Left forelimb (tissue), 1 donor: ENCODE measurements at regions not wholly inside any gene's neighbourhood (a gene's known extent, or its start where the extent isn't known, plus 50 kb on each side); places are given as distances from the start of the nearest gene placed in this dataset.

Experiments used
- DNase-seq: peaks from one replicate; pipeline ENCODE4 v3.0.0-alpha.2; 2018; ENCODE audit warnings: low spot score

DNA sequence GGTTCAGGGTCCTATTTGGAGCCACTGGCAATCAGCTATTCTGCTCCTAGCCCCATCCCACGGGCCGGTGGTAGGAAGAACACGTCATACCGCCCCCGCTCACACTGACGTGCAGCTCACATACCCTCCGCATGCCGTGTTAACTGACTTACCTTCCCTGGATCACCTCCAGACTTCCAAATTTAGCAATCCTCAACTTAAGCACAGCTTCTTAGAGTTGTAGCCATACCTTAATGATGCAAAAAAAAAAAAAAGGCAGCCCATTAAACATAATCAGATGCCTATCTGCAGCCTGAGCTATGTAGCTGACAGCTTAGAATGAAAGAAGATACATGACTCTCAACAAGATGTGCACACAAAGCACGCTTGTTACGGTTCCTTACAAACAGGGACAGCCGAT lies 93.0 kb downstream of the IRX2 start:
- DNase-seq: no peak

DNA sequence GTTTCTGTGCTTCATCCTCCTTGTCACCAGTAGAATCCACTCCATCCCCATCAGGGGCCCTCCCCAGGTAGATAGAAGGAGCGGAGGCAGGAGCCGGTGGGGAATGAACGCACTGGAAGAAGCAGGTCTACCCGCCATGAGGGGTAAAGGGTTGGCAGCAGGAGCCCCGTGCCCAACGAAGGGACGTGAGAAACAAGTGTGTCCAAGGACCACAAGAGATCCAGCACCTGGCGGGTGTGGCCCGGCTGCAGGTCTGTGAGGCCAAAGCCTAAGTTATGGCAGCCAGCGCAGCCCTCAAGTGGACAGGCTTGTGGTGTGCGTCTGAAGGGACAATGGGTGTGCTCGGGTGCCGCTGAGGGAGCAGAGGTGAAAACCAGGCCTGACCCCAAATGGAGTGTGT lies 94.3 kb downstream of the IRX2 start:
- DNase-seq: no peak

DNA sequence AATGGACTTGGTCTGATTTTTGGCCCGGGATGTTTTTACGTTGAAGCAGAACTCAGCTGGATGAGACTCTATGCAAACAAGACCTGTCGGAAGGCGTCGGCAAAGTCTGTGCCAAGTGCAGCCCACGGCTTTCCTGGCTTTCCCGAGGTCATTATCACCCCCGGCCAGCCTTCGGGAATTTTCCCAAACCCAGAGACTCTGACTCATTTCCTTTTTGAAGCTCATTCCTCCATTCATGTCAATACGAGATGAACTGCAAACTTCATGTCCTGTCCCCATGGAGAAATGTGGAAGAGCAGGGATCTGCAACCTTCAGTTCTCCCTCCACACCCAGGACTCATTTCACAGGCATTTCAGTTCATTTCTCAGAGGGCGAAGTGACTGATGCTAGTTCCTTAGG lies 95.3 kb downstream of the IRX2 start:
- peak; percentile 57 for DNase-seq

DNA sequence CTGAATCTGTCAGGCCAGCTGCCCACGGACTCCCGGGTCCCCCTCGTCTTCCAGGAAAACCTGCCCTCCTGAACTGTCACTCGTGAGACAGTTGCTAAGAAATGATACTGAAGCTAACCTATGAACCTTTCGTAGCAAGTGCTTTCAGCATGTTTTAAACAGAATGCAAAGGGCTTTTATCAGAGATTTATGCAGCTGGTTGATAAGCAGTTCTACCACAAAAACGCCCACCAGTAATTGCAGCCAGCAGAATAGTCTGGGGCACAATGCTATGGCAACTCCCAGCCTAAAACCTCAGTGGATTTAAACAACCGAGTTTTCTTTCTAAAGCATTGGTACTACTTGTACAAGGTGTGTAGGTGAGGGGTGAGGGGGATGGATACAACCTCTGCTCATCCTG lies 97.5 kb downstream of the IRX2 start:
- DNase-seq: no peak

DNA sequence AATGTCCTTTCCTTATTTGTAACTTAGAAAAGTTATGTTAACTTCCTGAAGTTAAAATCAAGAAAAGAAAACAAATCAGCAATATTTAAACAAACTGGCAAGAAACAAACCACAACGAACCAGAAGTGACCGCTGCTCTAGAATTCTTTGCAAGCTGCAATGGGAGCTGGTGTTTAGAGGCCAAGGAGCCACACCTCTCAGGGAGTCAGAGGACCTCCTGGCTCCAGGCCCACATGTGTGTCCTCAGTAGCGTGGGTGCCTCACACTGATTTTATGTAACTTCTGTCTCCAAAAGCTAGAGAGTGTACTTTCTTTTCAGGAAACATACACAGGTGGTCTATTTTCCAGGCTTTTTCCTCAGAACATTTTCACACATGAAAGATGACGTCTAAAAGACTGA lies 100.4 kb downstream of the IRX2 start:
- no peak for DNase-seq

DNA sequence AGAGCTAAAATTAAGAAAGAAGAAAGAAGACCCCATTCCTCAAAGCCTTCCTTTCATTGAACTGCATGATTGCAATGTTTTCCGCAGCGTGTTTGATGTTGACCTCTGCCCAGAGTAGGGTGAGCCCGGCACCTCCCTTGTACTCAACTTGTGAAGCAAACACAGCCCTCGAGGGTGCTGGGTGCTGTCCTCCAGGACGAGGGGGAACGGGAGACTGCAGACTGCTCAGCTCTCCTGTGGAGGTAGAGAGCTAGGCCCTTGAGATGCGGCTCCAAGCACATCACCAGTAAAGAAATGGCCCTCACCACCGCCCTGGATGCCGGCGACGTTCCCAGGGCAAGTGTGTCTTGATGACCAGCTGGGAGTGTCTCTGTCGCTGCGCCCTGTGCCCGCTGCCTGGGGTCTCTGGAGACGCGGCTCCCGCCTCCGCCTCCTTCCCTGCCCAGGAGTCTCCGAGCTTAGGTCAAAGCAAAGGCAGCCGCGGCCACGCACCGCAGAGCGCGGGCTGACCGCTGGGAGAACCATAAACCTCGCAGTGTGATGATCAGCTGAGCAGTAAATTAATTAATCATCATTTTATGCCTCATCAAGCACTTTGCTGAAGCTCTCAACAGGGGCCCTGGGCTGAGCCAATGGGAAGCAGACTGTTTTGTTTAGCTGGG lies 108.7 kb downstream of the IRX2 start:
- DNase-seq: no peak

DNA sequence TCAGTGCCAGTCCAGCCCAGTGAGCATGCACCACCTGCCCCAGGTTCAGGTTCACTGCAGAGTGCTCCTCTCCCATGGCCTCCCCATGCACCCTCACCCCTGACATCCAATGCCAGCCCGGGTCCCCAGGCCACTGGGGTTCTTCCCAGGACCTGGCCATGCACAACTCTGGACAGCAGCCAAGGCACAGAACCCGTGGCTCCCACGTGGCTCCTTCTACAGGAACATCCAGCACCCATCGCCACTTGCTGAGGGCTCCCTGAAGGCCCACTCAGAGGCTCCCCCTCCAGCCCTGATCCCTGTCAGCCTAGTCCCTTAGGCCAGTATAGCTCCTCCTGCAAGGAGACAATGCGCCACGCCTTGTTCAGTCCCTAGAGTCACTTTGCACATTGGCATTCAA lies 110.8 kb downstream of the IRX2 start:
- no peak for DNase-seq

DNA sequence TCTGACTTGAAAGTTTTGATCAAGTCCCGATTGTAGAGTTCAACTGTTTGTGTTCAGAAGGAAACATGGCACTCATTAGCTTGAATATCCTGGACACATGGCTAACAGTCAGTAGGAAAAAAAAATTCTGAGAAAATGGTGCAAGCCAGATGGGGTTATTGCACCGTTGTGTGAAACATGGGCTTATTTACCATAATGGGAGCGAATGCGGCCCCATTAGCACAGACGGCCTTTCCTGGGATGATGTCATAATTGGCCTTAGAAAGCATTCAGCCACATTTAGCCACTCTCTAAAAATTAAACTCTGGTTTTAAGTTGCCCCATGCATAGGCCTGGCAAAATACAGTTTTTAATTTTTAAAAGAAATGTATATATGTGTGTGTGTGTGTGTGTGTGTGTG lies 112.1 kb downstream of the IRX2 start:
- no peak for DNase-seq

DNA sequence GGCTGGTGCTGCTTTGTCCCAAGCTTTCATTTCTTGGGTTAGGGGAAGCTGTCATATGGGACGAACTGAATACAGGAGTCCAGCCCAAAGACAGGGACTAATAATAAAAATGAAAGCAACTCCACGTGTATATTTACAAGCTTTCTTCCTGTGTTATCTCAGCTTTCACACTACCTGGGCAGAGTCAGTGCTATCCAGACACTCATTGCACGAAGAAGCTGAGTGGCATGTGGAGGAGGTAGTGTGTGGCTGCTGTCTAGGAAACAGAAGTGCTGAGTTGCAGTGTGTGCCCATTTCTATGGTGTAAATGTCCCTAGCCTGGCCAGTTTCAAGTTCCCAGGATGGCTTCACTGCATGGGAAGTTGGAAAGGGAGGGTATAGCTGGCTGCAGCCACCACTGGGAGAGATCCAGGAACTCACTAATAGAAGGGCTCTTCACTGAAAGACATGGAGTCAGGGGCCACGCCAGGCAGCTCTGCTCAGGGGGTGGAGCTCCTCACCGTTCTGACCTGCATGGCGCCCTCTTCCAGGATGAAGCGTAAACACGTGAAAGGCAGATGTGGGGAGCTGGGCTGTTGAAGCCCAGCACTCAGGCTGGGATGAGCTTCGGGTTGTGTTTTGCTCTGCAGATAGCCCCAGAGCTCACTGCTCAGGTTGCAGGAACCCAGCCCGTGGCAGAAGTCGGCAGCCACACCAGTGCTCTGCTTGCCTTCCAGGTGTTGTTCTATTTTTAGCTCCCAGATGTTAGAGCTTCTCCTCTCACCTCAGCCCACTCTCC lies 116.9 kb downstream of the IRX2 start:
- no peak for DNase-seq

DNA sequence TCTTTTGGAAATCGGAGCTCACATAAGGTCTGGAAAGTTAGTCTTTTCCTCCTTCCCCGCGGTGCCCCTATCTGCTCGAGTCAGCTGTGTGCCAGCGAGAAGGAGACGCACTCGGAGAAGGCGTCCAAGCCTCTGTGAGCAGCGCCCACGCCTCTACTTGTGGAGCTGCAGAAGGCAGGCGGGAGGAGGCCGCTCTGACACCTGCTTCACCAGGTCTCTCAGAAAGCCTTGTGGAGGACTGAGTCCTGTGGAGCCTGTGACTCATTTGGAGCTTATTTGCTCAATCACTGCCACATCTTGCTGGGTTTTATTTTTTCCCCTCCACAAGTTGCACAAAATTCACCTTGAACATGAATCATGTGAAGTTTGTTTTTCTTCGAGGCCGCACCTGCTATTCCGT lies 117.5 kb downstream of the IRX2 start:
- DNase-seq: no peak

DNA sequence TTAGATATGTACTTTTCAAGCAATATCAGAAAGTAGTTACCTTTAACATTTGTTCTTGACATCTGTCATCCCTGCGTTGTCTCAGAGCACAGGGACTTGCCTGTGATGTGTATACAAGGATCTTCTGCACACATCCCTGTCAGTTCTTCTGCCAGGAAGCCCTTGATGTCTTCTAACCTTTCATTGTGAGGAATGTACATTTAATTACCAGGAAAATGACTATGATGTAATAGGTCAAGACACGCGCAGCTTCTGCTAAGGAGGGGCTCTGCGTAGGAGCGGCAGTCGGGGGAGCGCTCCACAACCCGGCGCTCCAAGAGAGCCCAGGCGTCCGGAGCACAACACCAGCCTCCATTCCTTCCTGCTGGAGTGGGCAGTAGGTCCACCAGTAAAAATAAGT lies 119.7 kb downstream of the IRX2 start:
- DNase-seq: no peak

DNA sequence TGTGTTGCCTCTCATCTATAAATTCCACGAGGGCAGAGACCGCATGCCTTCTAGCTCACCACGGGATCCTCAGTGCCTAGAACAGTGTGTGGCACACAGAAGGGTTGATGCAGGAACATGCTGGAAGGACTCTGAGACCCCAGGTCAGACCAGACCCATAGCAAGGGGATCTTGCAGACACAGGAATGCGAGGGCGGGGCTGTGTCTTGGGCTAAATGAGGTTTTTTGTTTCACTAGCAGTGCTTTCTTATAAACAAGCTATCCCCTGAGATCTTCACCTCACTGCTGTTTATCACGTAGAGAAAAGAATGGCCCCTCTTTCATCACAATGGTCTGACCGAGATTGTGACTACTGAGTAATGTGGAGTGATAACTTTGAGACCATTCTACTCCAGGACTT lies 122.4 kb downstream of the IRX2 start:
- no peak for DNase-seq

DNA sequence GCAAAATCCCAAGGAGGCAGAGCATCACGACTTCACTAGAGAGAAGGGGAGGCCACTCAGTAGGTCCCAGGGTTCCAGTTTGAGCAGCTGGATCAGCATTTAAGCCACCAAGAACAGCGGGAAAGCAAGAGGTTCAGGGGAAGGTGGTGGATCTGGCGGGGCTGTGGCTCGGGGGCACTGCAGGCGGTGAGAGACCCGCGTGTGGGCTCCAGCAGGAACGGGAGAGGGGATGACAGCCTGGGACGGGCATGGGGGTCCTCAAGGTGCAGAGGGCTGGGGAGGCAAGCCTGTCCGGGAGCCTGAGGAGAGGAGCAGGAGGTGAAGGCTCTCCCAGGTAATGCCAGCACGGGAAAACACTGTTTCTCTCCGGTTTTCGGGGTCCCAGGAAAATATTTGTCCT lies 123.6 kb downstream of the IRX2 start:
- no peak for DNase-seq

DNA sequence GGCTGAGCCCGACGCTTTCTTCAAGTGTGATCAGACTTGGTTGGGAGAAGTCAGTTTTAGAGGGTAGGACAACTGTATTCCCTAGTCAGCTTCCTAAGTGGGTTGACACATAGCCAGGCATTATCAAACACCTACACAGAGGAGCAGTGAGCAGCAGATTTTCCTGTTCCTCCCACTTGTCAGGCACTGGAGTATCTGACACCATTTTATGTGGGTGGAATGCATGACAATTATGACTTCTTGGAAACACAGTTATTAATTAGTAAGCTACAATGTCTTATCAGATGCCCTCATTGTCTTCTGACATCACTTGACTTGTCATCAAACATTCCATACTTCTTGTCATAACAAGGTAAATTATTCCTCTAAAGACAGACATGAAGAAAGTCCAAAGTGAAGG lies 124.9 kb downstream of the IRX2 start:
- no peak for DNase-seq

DNA sequence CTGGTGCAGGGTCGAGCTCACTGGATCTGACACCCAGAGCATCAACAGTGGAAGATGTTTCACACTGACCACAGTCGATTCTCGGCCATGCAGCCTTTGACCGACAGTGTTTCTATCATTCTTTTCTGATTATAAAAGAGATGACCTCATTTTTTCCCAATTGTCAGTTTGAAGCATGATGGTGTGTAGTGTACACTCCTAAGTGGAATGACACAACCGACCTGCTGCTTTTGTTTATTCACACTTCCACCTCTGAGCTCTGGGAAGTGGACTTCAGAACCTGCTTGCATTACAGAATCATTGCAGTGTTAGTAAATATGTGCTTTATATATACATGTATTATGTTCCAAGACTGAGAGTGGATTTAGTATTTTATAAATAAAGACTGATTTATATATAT lies 128.6 kb downstream of the IRX2 start:
- DNase-seq: no peak

DNA sequence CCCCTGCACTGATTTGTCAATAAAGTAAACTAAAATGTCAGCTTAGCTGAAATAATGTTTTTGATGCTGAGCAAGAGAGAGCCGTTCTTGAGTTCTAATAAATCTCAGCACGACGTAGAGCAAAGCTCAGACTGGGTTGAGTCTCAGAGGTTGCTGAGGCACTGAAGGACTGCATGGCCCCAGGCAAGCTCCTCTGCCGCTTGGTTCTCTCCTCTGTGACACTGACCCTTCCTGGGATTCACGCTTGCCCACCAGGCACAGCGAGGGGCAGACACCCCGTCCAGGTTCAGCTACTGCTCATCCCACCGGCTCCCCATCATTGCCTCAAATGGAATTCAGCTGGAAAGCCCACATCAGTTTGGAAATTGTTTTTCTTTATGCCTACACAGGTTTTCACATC lies 129.8 kb downstream of the IRX2 start:
- DNase-seq: no peak

DNA sequence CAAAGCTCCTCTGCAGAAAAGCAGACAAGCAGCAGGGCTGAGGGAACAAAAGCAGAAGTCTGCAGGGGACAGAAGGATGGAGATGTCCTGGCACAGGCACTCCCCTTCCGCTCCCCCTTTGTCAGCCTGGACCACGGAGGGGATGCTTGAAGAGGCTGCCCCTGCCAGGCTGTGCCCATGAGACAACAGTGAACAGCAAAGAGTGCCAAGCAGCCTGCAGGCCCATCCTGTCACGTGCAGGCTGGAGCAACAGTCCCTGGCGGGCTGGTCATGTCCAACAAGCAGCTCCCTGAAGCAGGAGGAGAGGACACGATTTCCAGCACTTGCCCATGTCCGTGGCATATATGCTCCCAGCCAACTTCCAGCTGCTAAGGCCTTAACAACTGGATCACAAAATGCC lies 132.3 kb downstream of the IRX2 start:
- no peak for DNase-seq

DNA sequence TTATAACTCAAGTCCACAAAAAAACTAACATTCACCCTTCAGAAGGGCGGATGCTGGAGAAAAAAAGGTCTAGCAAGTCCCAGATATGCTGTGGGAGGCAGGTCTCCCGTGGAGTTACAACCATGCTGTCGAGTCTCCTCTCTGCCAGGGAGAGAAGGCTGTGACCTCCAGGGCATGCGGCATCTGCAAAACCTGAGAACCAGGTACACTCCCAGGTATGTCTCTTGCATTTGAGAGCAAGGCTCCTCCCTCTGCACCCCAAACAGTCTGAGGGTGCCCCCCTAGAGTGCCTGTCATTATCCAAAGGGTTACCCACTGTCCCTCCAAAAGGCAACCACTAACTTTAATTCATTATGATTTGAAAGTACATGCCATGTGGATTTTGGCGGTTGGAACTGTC lies 134.0 kb downstream of the IRX2 start:
- no peak for DNase-seq

DNA sequence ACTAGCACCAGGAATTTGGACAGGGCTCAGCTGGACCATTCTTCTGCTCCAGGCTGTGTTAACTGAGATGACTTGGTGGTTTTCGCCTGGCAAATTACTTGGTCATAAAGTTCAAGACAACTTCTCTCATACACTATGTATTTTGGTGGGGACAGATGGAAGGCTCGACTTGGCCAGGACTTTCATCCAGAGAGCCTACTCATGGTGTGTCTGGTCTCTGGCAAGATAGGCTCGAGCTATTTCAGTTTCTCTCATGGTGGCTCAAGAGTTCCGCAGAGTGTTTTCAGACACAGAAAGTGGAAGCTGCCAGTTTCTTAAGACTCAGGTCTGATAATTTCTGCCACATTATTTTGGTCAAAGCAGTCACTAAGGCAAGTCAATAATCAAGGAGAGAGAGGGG lies 135.6 kb downstream of the IRX2 start:
- no peak for DNase-seq

DNA sequence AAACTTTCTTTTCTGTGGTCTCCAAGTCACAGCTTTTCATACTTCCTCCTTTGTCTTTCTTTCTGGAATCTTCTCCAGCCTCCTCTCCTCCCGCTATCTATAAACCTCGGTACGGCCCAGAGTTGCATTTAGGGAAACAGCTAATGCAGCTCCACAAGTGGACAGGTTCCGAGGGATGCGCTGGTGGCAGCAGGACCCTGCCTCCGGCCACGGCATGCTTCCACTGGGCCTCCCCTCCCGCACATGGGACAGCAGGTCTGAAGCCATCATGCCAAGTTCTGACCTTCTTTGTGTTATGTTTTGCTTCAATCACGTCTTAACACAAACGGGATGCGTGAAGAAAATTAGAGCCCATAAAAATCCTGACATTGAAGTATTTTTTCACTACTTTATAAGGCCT lies 136.9 kb downstream of the IRX2 start:
- DNase-seq: no peak

DNA sequence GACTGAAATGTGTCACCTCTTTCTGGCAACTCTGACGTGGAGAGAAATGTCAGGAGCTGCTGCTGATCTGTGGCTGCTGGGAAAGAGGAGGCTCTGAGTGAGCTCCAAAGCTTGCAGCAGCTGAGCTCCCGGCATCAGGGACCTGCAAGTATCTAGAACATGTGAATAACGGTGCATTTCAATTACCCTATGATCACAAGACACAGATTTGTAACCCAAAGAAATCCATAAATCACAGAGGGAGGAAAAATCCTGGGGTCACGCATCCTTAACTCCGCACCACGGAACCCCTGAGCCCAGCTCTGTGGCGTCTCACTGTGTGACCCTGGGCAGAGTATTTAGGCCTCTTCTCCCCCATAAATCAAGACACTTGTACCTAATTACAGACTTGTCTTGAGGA lies 139.8 kb downstream of the IRX2 start:
- DNase-seq: no peak

DNA sequence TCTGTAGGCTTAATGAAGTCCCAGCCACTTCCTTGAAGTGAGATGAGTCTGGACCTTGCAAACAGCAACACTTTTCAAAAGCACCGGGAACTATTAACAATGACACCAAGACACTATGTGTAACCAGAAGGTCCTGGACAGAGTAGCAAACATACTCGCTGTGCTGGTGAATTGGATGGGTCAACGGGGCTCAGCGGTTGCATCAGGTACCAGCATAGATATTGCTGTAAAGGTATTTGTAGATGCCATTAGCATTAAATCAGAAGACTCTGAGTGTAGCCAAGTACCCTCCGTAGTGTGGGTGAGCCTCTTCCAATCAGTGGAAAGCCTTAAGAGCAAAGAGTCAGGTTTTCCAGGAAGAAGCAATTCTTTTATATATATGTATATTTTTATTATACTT lies 140.5 kb downstream of the IRX2 start:
- DNase-seq: no peak

DNA sequence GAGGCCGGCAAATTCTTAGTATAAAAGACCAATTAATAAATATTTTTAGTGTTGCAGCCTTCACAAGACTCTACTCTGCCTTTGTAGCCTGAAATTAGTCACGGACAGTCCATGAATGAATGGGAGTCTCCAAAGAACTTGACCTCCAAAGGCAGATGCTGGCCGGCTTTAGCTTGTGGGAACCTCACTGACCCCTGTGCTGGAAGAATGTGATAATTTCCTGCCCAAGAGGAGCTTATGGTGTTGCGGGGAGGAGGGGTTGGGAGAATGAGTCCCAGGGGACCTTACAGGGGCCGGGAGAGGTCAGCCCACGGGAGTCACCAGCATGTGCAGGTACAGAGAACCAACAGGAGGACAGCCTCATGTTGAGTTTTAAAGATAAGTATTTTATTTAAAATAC lies 143.1 kb downstream of the IRX2 start:
- no peak for DNase-seq

DNA sequence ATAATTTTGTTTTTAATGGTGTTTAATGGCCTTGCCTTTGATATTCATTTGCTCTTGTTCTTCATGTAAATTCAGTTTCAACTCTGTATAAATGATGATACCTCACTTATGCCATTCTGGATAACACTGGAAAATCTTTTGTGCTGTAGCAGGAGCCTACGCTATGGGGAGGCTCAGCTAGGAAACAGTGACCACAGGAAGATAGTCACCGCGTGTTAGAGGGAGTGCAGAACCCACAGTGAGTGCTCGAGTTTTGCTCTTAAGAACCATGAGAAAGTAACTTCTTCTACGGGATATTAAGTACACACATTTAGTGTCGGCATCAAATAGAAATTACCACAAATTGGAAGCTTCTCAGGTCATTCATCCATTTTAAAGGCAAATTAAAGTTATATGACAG lies 143.9 kb downstream of the IRX2 start:
- DNase-seq: no peak
